ENCODE measurements at regions not wholly inside any gene's neighbourhood (a gene's known extent, or its start where the extent isn't known, plus 50 kb on each side); places are given as distances from the start of the nearest gene placed in this dataset.

GRCh38 chr22:27436591-27436990 is 365.0 kb downstream of the MN1 start:
- DNase-seq (ENCODE audit: low read depth), result no peak

GRCh38 chr22:27437570-27437969 is 364.0 kb downstream of the MN1 start:
- DNase-seq (ENCODE audit: low read depth), result no peak

GRCh38 chr22:27438271-27438980 is 363.1 kb downstream of the MN1 start:
- peak; percentile 48 for DNase-seq (ENCODE audit: low read depth)

GRCh38 chr22:27439131-27439530 is 362.4 kb downstream of the MN1 start:
- DNase-seq (ENCODE audit: low read depth), result no peak

- no peak for DNase-seq (ENCODE audit: low read depth)
These were observed 361.2 kb downstream of the MN1 start for GRCh38 chr22:27440304-27440865.

GRCh38 chr22:27441706-27442475 is 359.7 kb downstream of the MN1 start:
- DNase-seq (ENCODE audit: low read depth), result no peak

- DNase-seq (ENCODE audit: low read depth), result no peak
These were observed 358.2 kb downstream of the MN1 start for GRCh38 chr22:27443306-27443705.

- DNase-seq (ENCODE audit: low read depth), result no peak
These were observed 355.7 kb downstream of the MN1 start for GRCh38 chr22:27445881-27446280.

GRCh38 chr22:27447289-27447688 is 354.3 kb downstream of the MN1 start:
- DNase-seq (ENCODE audit: low read depth), result no peak

GRCh38 chr22:27450448-27450847 is 351.1 kb downstream of the MN1 start:
- DNase-seq (ENCODE audit: low read depth), result no peak

GRCh38 chr22:27452245-27452644 is 349.3 kb downstream of the MN1 start:
- no peak for DNase-seq (ENCODE audit: low read depth)

- DNase-seq (ENCODE audit: low read depth), result no peak
These were observed 348.6 kb downstream of the MN1 start for GRCh38 chr22:27452922-27453321.

- DNase-seq (ENCODE audit: low read depth), result no peak
These were observed 347.8 kb downstream of the MN1 start for GRCh38 chr22:27453725-27454124.

- DNase-seq (ENCODE audit: low read depth), result no peak
These were observed 346.6 kb downstream of the MN1 start for GRCh38 chr22:27454807-27455450.

GRCh38 chr22:27455526-27455925 is 346.0 kb downstream of the MN1 start:
- DNase-seq (ENCODE audit: low read depth), result no peak

- DNase-seq (ENCODE audit: low read depth), result peak; percentile 95
These were observed 344.7 kb downstream of the MN1 start for GRCh38 chr22:27456696-27457503.

GRCh38 chr22:27459999-27460398 is 341.6 kb downstream of the MN1 start:
- no peak for DNase-seq (ENCODE audit: low read depth)

GRCh38 chr22:27460591-27461347 is 340.8 kb downstream of the MN1 start:
- no peak for DNase-seq (ENCODE audit: low read depth)

GRCh38 chr22:27461470-27461869 is 340.1 kb downstream of the MN1 start:
- peak; percentile 84 for DNase-seq (ENCODE audit: low read depth)

GRCh38 chr22:27462190-27462589 is 339.4 kb downstream of the MN1 start:
- no peak for DNase-seq (ENCODE audit: low read depth)

Measured in LHCN-M2 (cell line).